ENCODE measurements at regions not wholly inside any gene's neighbourhood (a gene's known extent, or its start where the extent isn't known, plus 50 kb on each side); places are given as distances from the start of the nearest gene placed in this dataset.

DNA sequence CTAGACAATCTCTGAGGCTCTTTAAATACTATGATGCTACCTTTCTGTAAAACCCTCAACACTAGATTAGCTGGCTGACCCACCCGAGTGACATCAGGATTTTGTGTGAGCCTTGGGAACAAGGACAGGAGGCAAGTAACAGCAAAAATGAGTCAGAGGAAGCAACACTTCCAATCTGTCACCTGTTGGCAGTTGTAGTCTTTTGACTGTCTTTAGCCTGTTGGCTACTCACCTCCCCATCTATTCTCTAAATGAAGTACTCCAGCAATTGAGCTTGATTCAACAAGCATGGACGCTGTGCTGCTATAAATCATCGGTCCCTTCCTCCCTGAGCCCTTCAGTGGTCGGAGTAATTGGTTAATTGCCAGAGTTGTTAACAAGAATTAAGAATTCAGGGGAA is 898.7 kb downstream of the BCL11A start:
- DNase-seq: no peak

DNA sequence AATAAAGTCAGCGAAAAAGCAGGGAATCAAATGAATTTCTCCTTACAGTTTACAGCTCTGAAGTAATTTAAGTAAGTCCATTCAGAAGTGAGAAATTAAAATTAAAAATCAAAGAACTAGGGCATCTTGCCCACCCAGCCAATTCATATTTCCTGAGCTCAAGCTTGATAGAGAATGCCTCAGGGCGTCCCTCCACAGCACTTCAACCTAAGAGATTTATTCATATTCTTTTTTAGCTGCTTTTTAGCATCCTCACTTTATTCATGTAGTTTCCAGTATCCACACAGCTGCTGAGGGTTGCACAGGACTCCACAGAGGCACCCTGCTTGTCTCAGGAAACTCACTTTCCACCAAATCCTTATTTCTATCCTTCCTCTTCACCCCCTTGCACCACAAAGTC is 900.3 kb downstream of the BCL11A start:
- no peak for DNase-seq

DNA sequence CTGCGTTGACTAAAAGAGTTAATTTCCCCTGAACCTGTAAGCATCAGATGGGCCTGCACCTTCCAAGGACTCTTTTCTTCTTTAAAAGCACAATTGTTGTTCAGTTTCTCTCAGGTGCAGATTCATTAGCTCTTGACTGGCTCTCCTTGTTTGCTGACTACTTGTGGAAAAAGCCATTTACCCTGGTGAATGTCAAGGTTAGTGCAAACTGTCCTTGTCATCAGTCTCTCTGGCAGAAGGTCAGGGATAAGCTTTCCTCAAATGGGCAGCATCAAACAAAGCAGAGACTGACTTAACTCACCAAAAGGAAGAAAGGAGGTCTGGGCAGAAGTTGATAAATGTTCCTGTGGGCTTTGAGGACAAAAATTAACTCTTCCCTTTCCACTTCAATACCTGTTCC is 922.7 kb downstream of the BCL11A start:
- no peak for DNase-seq

DNA sequence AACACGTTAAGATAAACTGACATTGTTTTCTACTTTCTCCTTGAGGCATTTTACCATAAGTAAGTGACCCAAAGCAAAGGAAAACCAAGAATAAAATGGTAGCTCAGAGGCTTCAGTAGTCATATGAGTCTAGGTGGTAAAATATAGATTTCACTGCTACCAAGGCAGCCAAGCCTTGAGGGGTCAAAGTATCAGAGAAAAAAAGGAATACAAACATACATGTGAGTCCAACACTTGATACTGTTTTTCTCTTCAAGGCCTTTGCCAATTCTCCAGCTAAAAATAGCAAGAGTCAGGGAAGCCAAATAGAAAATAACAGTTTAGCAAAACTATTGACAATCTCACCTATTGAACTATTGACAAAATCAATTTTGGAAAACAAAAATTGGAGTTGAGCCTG is 925.9 kb downstream of the BCL11A start:
- no peak for DNase-seq

DNA sequence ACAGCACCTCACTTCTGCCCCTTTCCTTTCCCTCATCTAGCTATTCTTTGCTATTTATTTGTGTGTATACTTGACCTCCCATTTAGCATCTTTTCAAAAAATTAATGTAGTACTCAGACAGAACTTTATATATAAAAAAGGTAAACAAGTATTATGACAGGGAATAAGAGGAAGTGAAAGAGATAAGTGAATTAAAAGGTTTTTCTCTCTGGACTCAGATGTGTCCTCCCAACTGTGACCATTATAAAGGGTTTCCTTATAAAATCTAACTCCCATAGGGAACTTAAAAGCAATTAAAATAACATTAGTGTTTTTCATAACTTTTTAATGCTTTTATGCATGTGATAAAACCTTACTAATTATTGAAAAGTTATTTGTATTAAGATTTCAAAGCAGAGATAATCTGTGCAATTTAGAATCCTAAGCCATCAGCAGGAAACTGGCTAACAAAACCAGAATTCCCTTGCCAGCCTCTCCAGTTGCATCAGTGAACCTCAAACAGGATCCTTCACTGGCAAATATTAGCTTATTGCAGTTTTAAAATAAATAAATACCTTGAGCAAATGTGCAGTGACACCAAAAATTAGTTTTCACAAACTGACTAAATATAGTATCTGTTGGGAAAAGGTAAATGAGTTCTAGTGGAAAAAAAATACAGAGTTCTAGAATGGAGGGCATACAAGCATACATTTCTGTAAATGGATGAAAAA is 930.7 kb downstream of the BCL11A start:
- no peak for DNase-seq

DNA sequence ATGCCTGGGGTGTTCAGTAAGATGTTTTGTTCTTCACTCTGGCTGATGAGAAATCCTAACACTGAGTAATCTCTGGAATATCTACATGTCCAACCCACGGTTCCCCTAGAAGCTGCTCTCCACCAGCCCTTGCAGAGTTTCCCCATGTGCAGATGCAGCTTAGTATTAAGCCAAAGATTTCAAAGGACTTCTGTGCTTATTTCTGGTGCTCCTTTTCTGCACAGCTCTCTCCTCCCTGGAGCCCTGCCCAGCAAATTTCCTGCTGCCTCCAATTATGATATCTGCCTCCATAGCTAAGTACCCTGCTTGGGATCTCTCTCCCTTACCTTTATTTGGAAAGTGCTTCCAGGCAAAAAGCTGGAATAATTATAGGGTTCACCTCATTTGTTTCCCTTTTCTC is 949.3 kb downstream of the BCL11A start:
- no peak for DNase-seq

DNA sequence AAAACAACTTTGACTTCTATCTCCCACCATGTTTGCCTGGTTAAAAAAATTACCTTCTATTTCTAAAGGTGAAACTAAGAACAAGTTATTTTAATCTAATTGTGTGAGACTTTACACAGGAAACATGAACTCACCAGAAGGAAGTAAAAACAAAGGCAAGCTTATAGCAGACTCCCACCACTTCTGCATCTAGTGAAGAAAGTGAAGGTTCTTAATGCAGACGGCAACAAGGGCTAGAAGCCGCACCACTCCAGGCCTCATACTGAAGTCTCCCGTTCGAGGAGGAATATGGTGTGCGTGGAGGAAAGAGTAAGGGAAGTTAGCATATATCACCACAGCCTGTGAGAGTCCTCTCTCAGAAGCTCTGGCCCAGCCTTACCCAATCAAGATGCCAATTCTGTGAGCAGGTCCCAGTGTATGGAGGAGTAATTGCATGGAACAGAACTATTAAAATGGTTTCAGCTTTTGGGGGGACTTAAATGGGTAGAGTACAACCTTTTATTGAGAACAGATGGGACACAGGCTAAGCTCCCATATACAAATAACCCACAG is 958.7 kb downstream of the BCL11A start:
- no peak for DNase-seq

DNA sequence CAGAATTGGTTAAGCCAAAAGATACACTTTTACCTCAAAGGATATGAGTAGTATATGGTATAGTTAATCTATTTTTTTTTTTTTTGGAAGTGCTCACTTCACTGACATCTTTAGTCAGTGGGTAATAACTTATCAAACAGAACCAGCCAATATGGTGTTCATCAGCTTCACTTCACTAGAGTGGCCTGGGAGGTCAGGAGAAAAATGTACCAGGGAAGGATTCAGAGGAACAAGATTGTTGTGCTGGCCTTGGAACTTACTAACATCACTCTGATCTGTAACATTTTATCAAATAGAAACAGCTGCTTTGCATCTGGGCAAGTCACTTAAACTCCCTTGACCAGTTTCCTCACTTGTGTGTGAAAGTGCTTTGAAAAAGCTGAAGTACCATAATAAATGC is 962.7 kb downstream of the BCL11A start:
- DNase-seq: no peak

DNA sequence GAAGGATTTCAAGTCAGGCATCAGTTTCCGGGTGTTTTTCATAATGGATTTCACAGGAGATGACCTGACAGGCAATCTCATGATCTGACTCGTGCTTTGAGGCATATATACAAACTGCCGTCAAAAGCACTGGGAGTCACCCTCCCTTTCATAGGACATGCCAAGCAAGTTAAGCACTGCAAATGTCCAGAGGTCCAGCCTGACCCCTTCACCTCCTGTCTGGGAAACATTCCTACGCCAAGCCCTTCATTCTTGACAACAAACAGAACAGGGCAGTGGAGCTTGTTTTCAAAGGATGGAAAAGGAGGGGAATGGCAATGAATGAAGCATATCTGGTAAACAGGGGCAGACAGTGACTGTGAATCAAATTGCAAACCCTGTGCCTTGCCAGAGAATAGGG is 963.6 kb downstream of the BCL11A start:
- DNase-seq: no peak

DNA sequence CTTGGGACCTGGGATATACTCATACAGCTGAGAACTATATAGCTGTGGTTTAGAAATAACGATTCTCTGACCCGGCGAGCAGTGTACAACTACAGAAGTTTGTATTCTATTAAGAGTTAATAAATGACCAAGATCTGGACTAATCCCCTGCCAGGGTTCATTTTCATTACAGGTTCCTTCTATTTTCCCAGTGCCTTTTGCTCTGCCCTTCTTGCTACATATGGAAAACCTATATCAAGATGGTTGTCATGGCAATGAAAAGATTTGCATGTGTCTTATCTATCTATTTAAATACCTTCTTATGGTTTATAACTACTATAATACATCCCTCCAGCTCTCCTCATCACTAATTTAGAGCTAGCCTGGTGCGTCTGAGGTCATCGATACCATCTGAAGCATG is 965.2 kb downstream of the BCL11A start:
- no peak for DNase-seq

DNA sequence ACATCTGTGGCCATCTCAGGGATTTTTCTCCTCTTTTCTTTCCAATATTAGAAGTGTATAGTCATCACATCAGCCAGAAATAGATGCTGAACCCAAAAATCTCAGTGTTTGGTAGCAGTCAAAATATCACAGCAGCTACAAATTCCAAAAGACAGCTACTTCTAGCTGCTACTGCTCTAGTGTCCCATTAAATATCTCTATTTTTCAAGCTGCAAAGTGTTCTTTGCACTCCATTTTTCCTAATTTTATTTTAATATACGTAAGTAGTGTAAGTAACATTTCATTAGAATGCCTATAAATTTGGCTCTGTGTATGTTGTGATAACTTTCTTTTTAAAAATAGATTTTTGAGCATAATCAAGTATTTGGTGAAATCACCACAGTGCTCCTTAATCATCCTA is 967.3 kb downstream of the BCL11A start:
- DNase-seq: no peak

DNA sequence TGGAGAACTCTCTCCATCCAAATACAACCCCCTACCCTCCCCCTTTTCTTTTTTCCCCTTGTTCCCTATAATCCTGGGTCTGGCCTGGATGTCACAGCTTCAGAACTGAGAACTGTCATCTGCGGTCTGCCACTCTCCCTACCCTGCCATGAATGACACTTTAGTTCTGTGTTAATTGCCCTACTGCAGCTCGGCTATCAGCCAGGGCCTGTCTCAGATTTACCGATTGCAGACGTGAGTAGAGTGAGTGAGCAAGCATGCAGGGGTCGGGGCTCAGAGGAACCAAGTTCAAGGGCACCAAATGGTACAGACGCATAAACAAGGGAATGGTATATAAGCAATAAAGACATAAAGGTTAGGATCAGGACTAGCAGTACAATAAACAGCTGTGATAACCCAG is 967.8 kb downstream of the BCL11A start:
- DNase-seq: no peak

DNA sequence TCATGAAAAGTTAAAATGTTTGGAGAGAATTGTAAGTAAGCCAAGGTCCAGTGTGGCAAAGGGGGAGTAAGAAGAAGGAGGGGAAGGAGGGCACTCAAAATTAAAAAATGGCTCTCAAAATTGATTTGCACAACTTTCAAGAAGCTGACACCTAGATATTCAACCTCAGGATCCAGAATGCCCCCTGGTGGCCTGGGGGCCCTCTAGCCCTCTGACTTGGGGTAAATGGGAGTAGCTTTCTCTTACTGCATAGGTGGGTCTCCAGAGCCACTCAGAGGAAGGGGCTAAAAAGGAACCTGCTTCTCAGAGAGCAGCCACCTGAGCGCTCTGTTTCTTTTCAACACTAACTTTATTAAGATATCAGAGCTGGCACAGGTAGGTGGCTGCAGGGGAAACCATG is 968.5 kb downstream of the BCL11A start:
- no peak for DNase-seq

DNA sequence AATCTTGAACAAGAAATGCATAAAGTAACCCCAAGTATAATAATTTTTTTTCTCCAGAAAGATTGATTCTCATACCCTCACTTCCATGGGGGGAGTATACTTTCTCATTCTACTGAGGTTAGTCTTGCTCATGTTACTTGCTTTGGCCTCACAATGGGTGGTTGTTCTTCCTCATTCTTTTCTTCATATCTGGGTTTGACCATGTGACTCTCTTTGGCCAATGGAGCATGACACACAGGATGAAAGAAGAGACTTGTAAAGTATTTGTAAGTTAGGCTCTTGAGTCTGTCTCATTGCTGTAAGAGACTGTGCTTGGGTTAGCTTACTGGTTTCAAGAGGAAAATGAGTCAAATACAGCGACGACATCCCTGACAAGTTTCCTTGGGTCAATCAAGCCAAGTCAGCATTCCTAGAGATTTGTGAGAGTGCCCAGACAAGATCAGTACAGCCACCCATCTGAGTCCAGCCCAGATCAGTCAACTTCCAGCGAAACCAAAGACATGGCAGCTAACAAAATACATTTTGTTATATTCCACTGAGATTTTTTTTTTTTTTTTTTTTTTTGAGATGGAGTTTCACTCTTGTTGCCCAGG is 970.2 kb downstream of the BCL11A start:
- peak; percentile 6 for DNase-seq

DNA sequence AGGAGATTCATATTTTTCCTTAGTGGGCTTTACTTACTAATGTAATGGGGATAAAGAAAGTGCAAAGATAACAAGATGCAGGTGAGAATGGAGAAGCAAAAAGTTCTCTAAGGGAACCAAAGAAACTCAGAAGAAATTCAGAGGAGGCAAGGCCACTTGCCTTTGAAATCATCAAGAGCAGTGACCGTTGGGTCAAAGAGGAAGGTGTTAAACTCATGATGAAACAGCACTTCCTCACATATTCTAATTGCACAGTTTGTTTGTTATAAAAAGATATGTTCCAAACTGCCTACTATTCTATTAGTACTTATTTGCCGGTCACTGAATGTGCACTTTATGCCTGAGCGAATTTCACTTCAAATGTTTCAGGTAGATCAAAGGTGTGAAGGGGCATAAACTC is 975.1 kb downstream of the BCL11A start:
- no peak for DNase-seq

DNA sequence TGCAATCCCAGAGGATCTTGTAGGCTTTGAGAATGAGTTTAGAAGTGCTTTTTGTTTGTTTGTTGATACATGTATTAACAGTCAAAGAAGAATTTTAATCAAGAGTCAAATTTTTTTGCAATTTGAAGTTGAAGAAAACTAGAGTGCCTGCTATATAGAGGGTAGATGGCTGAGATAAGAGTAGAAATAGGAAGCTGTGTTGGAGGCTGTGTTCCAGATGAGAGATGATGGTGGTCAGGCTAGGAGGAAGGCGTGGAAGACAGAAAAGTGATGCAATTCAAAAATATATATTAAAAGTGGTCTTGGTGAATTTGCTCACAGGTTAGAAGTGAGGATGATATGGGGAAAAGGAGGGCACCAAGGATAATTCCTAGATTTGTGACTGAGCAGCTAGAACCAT is 978.3 kb downstream of the BCL11A start:
- no peak for DNase-seq

DNA sequence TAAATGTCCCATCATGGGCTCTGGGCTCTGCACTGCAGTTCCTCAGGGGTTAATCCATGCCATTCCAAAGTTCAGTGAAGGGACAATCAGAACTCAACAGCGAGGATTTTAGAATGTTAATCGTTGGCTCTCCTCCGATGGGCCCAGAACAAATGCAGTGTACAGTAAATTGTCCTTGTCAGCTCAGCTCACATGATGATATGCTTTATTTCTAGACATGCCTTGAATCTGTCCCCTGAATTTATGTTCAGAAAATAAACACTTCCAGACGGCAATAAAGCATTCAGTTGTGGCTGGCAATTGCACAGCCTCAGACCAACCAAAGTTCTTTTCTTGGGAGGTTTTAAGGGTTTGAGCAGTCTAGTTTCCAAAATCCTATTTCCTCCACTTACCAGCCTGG is 981.2 kb downstream of the BCL11A start:
- no peak for DNase-seq

DNA sequence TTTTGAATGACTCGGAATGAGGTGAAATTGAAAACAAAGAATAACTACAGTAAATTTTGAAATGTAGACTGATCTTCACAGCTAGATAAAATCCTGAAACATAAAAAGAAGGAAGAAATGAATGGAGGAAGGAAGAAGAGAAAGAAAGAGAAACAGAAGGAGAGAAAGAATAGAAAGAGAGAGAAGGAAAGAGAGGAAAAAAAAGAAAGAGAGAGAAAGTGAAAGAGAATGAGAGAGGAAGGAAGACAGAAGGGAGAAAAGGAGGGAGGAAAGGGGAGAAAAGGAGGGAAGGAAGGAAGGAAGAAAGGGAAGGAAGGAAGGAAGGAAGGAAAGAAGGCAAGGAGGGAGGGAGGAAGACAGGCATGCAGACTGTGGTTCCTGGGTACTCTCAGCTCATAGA is 982.6 kb downstream of the BCL11A start:
- no peak for DNase-seq

DNA sequence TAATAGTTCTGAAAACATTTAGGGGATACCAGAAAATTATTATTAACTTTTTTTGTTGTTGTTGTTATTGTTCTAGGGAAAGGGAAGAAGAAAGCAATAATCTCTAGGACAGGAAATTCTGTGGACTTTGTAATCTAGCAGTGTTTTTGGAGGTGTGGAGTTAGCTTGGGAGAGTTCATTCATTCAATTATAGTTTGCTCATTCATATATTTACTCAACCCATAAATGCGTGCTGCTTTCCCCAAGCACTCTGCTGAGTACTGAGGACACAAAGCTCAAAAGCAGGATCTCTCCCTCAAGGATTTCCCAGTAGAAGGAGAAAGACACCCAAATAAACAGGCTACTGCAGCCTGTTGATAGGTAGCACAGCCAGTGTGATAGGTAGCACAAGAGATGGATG is 984.3 kb downstream of the BCL11A start:
- DNase-seq: no peak

DNA sequence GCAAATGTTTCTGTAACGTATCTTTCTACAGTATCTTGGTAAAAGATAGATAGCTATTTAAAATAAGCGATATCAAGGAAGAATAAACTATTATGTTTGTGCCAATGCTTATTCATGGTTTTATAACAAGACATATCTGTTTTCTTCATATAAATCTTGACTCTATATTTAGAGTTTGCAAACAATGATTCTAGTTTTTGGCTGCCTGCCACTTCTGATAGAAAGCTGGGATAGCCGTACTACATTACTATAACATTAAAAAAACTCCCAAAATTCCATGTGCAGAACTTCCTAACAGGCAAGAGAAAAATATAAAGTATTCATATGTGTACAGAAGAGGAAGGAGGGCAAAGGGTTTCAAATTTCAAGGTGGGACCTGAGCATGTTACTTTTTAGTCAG is 985.0 kb downstream of the BCL11A start:
- DNase-seq: no peak

DNA sequence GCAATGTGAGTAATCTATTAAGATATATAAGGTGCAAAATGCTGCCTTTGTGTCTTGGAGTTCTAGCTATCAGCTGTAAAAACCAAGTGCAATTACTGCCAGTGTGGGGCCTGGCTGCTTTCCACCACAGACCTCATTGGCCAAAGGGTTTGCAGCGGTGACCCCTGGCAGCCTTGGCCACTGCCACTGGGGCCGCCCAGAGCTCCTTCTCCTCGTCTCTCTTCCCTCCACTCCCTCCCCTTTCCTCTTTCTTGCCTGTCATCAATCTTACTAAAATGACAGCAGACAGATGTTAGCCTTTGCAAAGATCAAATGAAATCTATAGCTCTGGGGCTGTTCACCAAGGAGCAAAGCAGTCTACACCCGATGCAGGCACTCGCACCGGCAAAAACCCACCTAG is 986.3 kb downstream of the BCL11A start:
- no peak for DNase-seq

DNA sequence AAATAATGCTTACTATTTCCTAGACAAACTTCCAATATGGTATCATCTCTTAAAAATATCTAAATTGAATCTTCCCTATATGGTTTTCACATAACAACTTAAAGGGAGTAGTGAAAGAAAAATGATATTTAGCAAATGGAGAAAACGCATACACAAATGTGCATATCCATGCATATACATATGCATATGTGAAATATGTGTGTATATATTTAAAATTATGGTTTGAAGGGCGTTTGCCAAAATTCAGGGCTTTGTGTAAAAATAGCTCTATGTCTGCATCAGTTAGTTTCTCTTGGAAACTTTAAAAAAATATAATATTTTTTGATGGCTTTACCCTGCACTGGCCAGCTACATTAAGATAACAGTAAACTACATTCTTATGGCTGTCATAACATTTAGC is 986.7 kb downstream of the BCL11A start:
- DNase-seq: no peak

DNA sequence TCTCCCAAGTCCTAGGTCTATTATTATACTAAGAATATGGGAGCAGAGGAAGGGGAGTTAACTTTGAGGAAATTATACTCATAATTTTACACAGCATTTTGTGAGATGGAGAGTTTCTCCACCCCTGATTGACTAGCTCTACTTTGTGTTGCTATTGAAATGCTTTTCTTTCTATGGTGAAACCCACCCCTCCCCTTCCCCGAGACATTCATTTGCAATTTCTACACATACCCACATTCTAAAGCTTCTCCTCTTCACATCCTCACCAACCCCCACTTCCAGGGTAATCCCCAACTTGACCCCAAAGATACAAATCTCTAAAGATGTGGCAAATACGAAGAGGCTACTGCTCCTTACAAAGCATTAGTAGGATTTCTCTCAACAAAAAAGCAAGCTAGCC is 992.2 kb downstream of the BCL11A start:
- no peak for DNase-seq

DNA sequence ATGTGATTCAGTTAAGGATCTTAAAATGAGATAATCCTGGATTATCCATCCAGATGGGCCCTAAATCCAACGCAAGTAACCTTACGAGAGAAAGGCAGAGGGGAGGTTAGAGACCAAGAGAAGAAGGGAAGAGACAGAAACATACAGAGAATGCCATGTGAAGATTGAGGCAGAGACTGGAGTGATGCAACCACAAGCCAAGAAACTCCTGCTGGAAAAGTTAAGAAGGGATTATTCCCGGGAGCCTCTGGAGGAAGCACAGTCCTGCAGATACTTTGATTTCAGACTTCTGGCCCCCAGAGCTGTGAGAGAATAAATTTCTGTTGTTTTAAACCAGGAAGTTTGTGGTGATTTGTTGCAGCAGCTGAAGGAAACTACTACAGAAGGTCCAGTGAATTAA is 992.7 kb downstream of the BCL11A start:
- DNase-seq: no peak

DNA sequence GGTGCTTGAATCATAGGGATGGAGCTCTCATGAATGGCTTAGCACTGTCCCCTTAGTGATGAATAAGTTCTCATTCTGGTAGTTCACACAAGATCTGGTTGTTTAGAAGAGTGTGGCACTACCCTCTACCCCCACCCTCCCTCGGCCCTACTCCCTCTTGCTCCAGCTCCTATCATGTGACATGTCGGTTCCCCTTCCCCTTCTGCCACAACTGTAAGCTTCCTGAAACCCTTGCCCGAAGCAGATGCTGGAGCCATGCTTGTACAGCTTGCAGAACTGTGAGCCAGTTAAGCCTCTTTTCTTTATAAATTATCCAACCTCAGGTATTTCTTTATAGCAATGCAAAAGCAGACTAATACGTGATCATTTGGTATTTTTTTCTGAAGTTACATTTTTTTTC is 1012.6 kb downstream of the BCL11A start:
- no peak for DNase-seq
